DMS53 (cell line): ENCODE measurements at regions not wholly inside any gene's neighbourhood (a gene's known extent, or its start where the extent isn't known, plus 50 kb on each side); places are given as distances from the start of the nearest gene placed in this dataset.

Source experiments
- DNase-seq: peaks from one replicate; lab custom pipeline; 2025; lab: John Stamatoyannopoulos, UW

GRCh38 chr22:48557473-48557872, 1270.2 kb downstream of the BRD1 start:
- no peak for DNase-seq

GRCh38 chr22:48556751-48557150, 1270.9 kb downstream of the BRD1 start:
- DNase-seq: no peak

- no peak for DNase-seq
Observed at GRCh38 chr22:48556222-48556621, 1271.5 kb downstream of the BRD1 start.

GRCh38 chr22:48555606-48556005, 1272.1 kb downstream of the BRD1 start:
- DNase-seq: no peak

- peak; percentile 2 for DNase-seq
Observed at GRCh38 chr22:48554893-48555572, 1272.6 kb downstream of the BRD1 start.

GRCh38 chr22:48553694-48554308, 1273.9 kb downstream of the BRD1 start:
- no peak for DNase-seq

- no peak for DNase-seq
Observed at GRCh38 chr22:48553119-48553518, 1274.6 kb downstream of the BRD1 start.

GRCh38 chr22:48551716-48552268, 1275.9 kb downstream of the BRD1 start:
- DNase-seq: no peak

GRCh38 chr22:48551061-48551460, 1276.6 kb downstream of the BRD1 start:
- DNase-seq: no peak

GRCh38 chr22:48548391-48548790, 1279.3 kb downstream of the BRD1 start:
- no peak for DNase-seq

GRCh38 chr22:48547971-48548370, 1279.7 kb downstream of the BRD1 start:
- no peak for DNase-seq

- no peak for DNase-seq
Observed at GRCh38 chr22:48546653-48547424, 1280.8 kb downstream of the BRD1 start.

GRCh38 chr22:48545987-48546386, 1281.7 kb downstream of the BRD1 start:
- DNase-seq: no peak

GRCh38 chr22:48541401-48542098, 1286.1 kb downstream of the BRD1 start:
- no peak for DNase-seq

- DNase-seq: no peak
Observed at GRCh38 chr22:48539261-48539660, 1288.4 kb downstream of the BRD1 start.

- DNase-seq: no peak
Observed at GRCh38 chr22:48538291-48538820, 1289.3 kb downstream of the BRD1 start.

GRCh38 chr22:48537343-48537680, 1290.4 kb downstream of the BRD1 start:
- no peak for DNase-seq

GRCh38 chr22:48536541-48537342, 1290.9 kb downstream of the BRD1 start:
- DNase-seq: no peak

- no peak for DNase-seq
Observed at GRCh38 chr22:48535868-48536540, 1291.7 kb downstream of the BRD1 start.

GRCh38 chr22:48534395-48534958, 1293.2 kb downstream of the BRD1 start:
- no peak for DNase-seq
